HepG2 (cell line): ENCODE measurements at regions not wholly inside any gene's neighbourhood (a gene's known extent, or its start where the extent isn't known, plus 50 kb on each side); places are given as distances from the start of the nearest gene placed in this dataset.

Source experiments
- EZH2 ChIP-seq: conservative IDR thresholded peaks from 2 replicates; pipeline ENCODE4 v1.6.1; 2012; ENCODE audit warnings: mild to moderate bottlenecking, low read depth, low read length, moderate library complexity
- PCBP2 ChIP-seq: fragments of 200-400 bp; formaldehyde crosslinking; optimal IDR thresholded peaks from 2 replicates; pipeline ENCODE3; 2018; ENCODE audit warnings: low read length, low read depth; ENCODE audit not compliant: poor library complexity, severe bottlenecking
- POLR2A ChIP-seq, 2 experiments: IDR thresholded peaks; 2 replicates each; pipeline ENCODE4 v1.6.1; 2011; ENCODE audit warnings: low read depth in 2 of 2, low read length in 2 of 2, mild to moderate bottlenecking in 1 of 2, moderate library complexity in 1 of 2; ENCODE audit not compliant: insufficient read depth in 1 of 2
- POLR2AphosphoS5 ChIP-seq: IDR thresholded peaks from 2 replicates; pipeline ENCODE4 v1.6.1; 2012; ENCODE audit warnings: low read depth, low read length
- RBM39 ChIP-seq: fragments of 200-400 bp; formaldehyde crosslinking; IDR thresholded peaks from one replicate; pipeline ENCODE4 v1.6.1; 2018; ENCODE audit warnings: antibody characterized with exemption, mild to moderate bottlenecking, low read depth, low read length; ENCODE audit not compliant: poor library complexity, severe bottlenecking
- RFXANK ChIP-seq: IDR thresholded peaks from 2 replicates; pipeline ENCODE4 v1.6.1; 2016
- STAT5B ChIP-seq: sonication (generic); formaldehyde crosslinking; IDR thresholded peaks from 2 replicates; pipeline ENCODE4 v1.4.0; 2020; ENCODE audit warnings: missing genetic modification reagents
- ZNF7 ChIP-seq: IDR thresholded peaks from 2 replicates; pipeline ENCODE4 v1.6.1; 2016; ENCODE audit warnings: missing biosample characterization, missing genetic modification reagents
- ZNF782 ChIP-seq: sonication (generic); formaldehyde crosslinking; IDR thresholded peaks from 2 replicates; pipeline ENCODE4 v1.4.0; 2020; ENCODE audit warnings: missing genetic modification reagents, mild to moderate bottlenecking, borderline replicate concordance
- TF ChIP-seq, protein P1 (sequence below): sonication (generic); formaldehyde crosslinking; IDR thresholded peaks from 2 replicates; pipeline ENCODE4 v1.5.0; 2020; ENCODE audit warnings: mild to moderate bottlenecking, missing genetic modification reagents, moderate library complexity

DNA sequence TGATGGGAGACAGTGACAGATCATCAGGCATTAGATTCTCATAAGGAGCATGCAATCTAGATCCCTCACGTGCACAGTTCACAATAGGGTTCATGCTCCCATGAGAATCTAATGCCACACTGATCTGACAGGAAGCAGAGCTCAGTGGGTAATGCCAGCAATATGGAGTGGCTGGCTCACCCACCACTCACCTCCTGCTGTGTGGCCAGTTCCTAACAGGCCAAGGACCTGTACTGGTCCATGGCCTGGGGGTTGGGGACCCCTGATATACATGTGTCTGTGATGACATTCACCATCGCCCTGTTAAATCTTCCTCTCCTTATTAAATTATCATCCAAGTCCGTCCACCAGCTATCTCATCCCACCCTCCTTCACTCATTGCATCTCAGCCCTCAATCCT, 118.4 kb downstream of the TEX36 start:
- TF ChIP-seq POLR2AphosphoS5 (no peak), RBM39 (no peak), ZNF7 (no peak), STAT5B (CRISPR knock-in tag) (no peak), POLR2A (IDR thresholded peaks at IDR 0.05; ENCODE audit: insufficient read depth in 1 of 2, low read depth in 2 of 2, low read length in 2 of 2) (no peak), ZNF782 (CRISPR knock-in tag) (no peak), PCBP2 (no peak), RFXANK (no peak), EZH2 (no peak)
- TF ChIP-seq, protein P1, sequence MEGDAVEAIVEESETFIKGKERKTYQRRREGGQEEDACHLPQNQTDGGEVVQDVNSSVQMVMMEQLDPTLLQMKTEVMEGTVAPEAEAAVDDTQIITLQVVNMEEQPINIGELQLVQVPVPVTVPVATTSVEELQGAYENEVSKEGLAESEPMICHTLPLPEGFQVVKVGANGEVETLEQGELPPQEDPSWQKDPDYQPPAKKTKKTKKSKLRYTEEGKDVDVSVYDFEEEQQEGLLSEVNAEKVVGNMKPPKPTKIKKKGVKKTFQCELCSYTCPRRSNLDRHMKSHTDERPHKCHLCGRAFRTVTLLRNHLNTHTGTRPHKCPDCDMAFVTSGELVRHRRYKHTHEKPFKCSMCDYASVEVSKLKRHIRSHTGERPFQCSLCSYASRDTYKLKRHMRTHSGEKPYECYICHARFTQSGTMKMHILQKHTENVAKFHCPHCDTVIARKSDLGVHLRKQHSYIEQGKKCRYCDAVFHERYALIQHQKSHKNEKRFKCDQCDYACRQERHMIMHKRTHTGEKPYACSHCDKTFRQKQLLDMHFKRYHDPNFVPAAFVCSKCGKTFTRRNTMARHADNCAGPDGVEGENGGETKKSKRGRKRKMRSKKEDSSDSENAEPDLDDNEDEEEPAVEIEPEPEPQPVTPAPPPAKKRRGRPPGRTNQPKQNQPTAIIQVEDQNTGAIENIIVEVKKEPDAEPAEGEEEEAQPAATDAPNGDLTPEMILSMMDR (CRISPR knock-in tag), result no peak
